Testis (tissue), 2 donors: ENCODE measurements at regions not wholly inside any gene's neighbourhood (a gene's known extent, or its start where the extent isn't known, plus 50 kb on each side); places are given as distances from the start of the nearest gene placed in this dataset.

ENCODE experiments used
- CTCF ChIP-seq, 3 experiments: fragments of 450-650 bp in 2 of 3; fragments of 200-600 bp in 1 of 3; sonication (generic) in 1 of 3; IDR thresholded peaks; one replicate each; pipeline ENCODE4 v1.5.1; 2016 to 2019; ENCODE audit warnings: antibody characterized with exemption in 3 of 3, mild to moderate bottlenecking in 2 of 3, moderate library complexity in 1 of 3
- POLR2A ChIP-seq: fragments of 450-650 bp; IDR thresholded peaks from one replicate; pipeline ENCODE4 v1.6.1; 2017; ENCODE audit warnings: antibody characterized with exemption, mild to moderate bottlenecking, moderate library complexity

- TF ChIP-seq CTCF (IDR thresholded peaks at IDR 0.05) (no peak), POLR2A (no peak)
Measured at GRCh38 chr6:149166336-149166735, 151.2 kb upstream of the TAB2 start.
